ENCODE measurements at regions not wholly inside any gene's neighbourhood (a gene's known extent, or its start where the extent isn't known, plus 50 kb on each side); places are given as distances from the start of the nearest gene placed in this dataset.

DNA sequence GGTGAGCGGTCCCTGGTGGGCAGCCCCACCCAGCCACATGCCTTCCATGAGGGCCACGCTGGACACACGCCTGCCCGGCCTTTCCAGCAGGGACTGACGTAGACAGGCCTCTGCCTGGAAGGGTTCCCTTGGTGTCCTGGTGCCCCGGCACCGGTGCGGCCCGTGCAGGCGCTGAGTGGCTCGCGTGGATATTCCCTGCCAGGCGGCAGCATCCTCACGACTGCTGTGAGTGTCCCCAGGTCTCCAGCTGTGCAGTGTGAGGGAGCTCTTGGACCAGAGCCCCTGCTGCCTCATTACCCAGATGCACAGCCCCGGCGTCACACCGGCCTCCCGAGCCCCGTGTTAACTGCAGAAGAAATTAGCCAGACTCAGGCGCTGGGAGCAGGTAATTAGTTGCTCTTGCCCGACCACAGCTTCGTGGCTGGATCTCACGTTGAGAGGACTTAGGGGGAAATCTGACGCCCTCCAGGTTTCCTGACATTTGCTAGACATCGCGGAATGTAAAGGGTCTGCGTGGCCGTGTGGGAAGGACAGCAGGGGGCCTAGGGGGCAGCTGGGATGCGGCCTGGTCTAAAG, 1196.3 kb downstream of the BRD1 start:
- no peaks in the 10 kb centered on the region for H3F3A ChIP-seq (ENCODE audit: insufficient read depth)
- H3K4me3 ChIP-seq: no peak overlapping the region
- no peaks in the 10 kb centered on the region for H3K9me3 ChIP-seq (ENCODE audit: low read depth)
- 64 to 71% methylated on average over 28 to 29 of the region's 29 CpGs for WGBS, 2 experiments (ENCODE audit: low coverage in 1 of 2, low lambda C conversion rate in 2 of 2, missing lambda C conversion rate in 2 of 2)
- no peak overlapping the region for H3K27ac ChIP-seq
- H3K79me2 ChIP-seq (ENCODE audit: insufficient read depth): no peaks in the 10 kb centered on the region
- no peaks in the 10 kb centered on the region for H3K4me1 ChIP-seq (ENCODE audit: insufficient read depth)
- no peak for DNase-seq
- no peaks in the 10 kb centered on the region for H3K27me3 ChIP-seq (replicated peaks; ENCODE audit: insufficient read depth)
- no peak overlapping the region for H3K9ac ChIP-seq
- no peaks in the 10 kb centered on the region for H3K36me3 ChIP-seq (ENCODE audit: low read depth)
- no peaks in the 10 kb centered on the region for H4K20me1 ChIP-seq (ENCODE audit: insufficient read depth)
- TF ChIP-seq EZH2 (IDR thresholded peaks at IDR 0.05; ENCODE audit: insufficient read depth, poor library complexity, severe bottlenecking): no peak
- no peak for TF ChIP-seq EZH2phosphoT487 (IDR thresholded peaks at IDR 0.05; ENCODE audit: insufficient read depth, low read depth)
- no peaks in the 10 kb centered on the region for H3K9me2 ChIP-seq (ENCODE audit: insufficient read depth)
- in situ Hi-C loops (cut with MboI): no loop called here
- H3K4me2 ChIP-seq (ENCODE audit: unreplicated experiment): no peak overlapping the region
- H2AFZ ChIP-seq: no peak overlapping the region

DNA sequence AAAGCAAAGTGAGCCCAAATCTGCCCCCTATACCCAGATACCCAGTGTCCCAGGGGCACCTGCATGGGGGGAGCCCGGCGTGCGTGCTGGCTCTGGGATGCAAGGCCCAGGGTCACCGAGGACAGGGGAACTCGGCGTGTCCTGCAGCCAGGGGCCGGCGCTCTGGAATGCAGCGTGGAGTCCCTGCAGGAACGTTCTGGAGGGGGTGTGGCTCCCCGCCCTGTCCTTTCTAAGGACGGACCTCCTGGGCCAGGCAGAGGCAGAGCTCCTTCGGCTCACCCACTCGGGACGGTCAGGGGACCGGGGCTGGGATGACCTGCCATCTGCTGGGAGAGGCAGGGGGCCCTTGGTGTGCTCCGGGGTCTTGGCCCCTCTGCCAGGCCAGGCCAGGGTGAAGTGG, 1196.8 kb downstream of the BRD1 start:
- H3K9me3 ChIP-seq (ENCODE audit: low read depth): no peaks in the 10 kb centered on the region
- no peak overlapping the region for H3K27ac ChIP-seq
- in situ Hi-C loops (cut with MboI): no loop called here
- H2AFZ ChIP-seq: no peak overlapping the region
- no peaks in the 10 kb centered on the region for H3K27me3 ChIP-seq (replicated peaks; ENCODE audit: insufficient read depth)
- WGBS, 2 experiments (ENCODE audit: low coverage in 1 of 2, low lambda C conversion rate in 2 of 2, missing lambda C conversion rate in 2 of 2): 65 to 77% methylated on average over 16 of the region's 17 CpGs
- no peaks in the 10 kb centered on the region for H3K79me2 ChIP-seq (ENCODE audit: insufficient read depth)
- no peaks in the 10 kb centered on the region for H3K4me1 ChIP-seq (ENCODE audit: insufficient read depth)
- H3K36me3 ChIP-seq (ENCODE audit: low read depth): no peaks in the 10 kb centered on the region
- no peak for DNase-seq
- no peaks in the 10 kb centered on the region for H3K9me2 ChIP-seq (ENCODE audit: insufficient read depth)
- H3F3A ChIP-seq (ENCODE audit: insufficient read depth): no peaks in the 10 kb centered on the region
- H4K20me1 ChIP-seq (ENCODE audit: insufficient read depth): no peaks in the 10 kb centered on the region
- H3K9ac ChIP-seq: no peak overlapping the region
- H3K4me3 ChIP-seq: no peak overlapping the region
- H3K4me2 ChIP-seq (ENCODE audit: unreplicated experiment): no peak overlapping the region
- TF ChIP-seq EZH2phosphoT487 (IDR thresholded peaks at IDR 0.05; ENCODE audit: insufficient read depth, low read depth) (no peak), EZH2 (IDR thresholded peaks at IDR 0.05; ENCODE audit: insufficient read depth, poor library complexity, severe bottlenecking) (no peak)

DNA sequence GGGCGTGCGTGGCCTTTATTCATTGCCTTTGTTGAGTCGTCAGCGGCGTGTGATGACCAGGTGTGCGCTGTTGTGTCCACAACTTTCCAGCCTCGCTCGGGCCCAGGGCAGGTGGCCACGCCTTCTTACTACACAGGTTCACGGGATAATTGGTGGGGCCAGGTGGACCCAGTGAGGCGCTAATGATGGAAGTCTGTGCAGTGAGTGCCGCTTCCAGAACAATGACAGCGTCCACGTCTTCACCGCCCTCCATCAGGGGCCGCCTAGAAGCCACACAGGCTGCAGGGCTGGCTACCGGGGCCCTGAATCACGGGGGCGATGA, 1197.3 kb downstream of the BRD1 start:
- DNase-seq: no peak
- no peaks in the 10 kb centered on the region for H3K9me2 ChIP-seq (ENCODE audit: insufficient read depth)

DNA sequence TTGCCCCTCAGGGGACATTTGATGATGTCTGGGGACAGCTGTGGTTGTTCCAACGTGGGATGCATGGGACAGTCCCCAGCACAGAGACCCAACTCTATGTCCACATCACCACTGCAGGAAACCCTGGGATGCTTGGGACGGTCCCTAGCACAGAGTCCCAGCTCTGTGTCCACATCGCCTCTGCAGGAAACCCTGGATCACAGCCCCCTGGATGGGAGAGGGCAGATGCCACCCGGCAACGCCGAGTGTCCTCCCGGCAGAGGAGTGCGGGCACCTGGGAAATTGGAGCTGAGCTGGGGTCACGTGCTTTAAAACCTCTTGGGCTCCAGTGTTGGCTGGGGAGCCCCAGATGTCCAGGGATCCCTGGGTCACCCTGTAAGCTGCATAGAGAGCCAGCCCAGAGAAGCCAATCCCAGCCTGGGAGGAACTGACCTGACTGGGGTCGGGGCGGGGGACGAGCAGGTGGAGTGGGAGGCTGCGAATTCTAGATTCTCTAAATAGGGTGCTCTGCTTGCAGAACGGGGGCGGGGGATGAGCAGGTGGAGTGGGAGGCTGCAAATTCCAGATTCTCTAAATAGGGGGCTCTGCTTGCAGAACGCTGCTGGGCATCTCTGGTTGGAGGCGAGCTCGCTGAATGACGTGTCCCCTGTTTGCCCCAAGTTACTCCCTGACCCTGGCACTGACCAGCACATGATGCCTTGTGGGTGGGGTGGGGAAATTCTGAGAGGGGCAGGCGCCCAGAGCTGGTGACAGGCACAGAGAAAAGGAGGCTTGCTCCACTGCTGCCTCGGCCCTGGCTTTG, 1197.8 kb downstream of the BRD1 start:
- Histone ChIP-seq H3K9me2 (ENCODE audit: insufficient read depth) (no peaks in the 10 kb centered on the region), H4K20me1 (ENCODE audit: insufficient read depth) (no peaks in the 10 kb centered on the region), H3K79me2 (ENCODE audit: insufficient read depth) (no peaks in the 10 kb centered on the region), H3K36me3 (ENCODE audit: low read depth) (no peaks in the 10 kb centered on the region), H3K4me3 (no peak overlapping the region), H3K4me1 (ENCODE audit: insufficient read depth) (no peaks in the 10 kb centered on the region), H3K9me3 (ENCODE audit: low read depth) (no peaks in the 10 kb centered on the region), H3K4me2 (ENCODE audit: unreplicated experiment) (no peak overlapping the region), H2AFZ (no peak overlapping the region), H3F3A (ENCODE audit: insufficient read depth) (no peaks in the 10 kb centered on the region), H3K27ac (no peak overlapping the region), H3K27me3 (replicated peaks; ENCODE audit: insufficient read depth) (no peaks in the 10 kb centered on the region), H3K9ac (no peak overlapping the region)
- no peak for DNase-seq
- no peak for TF ChIP-seq EZH2phosphoT487 (IDR thresholded peaks at IDR 0.05; ENCODE audit: insufficient read depth, low read depth)
- TF ChIP-seq EZH2 (IDR thresholded peaks at IDR 0.05; ENCODE audit: insufficient read depth, poor library complexity, severe bottlenecking): no peak
- 66 to 75% methylated on average over 18 to 21 of the region's 21 CpGs for WGBS, 2 experiments (ENCODE audit: low coverage in 1 of 2, low lambda C conversion rate in 2 of 2, missing lambda C conversion rate in 2 of 2)
- in situ Hi-C loops (cut with MboI): no loop called here

More for the DNA sequence above, 1197.3 kb downstream of the BRD1 start:
- H3F3A ChIP-seq (ENCODE audit: insufficient read depth): no peaks in the 10 kb centered on the region
- in situ Hi-C loops (cut with MboI): no loop called here
- no peaks in the 10 kb centered on the region for H3K4me1 ChIP-seq (ENCODE audit: insufficient read depth)
- no peaks in the 10 kb centered on the region for H3K79me2 ChIP-seq (ENCODE audit: insufficient read depth)
- no peak overlapping the region for H3K4me3 ChIP-seq
- no peaks in the 10 kb centered on the region for H4K20me1 ChIP-seq (ENCODE audit: insufficient read depth)
- H3K27ac ChIP-seq: no peak overlapping the region
- no peaks in the 10 kb centered on the region for H3K9me3 ChIP-seq (ENCODE audit: low read depth)
- H3K4me2 ChIP-seq (ENCODE audit: unreplicated experiment): no peak overlapping the region
- no peak overlapping the region for H3K9ac ChIP-seq
- no peaks in the 10 kb centered on the region for H3K27me3 ChIP-seq (replicated peaks; ENCODE audit: insufficient read depth)
- no peak for TF ChIP-seq EZH2phosphoT487 (IDR thresholded peaks at IDR 0.05; ENCODE audit: insufficient read depth, low read depth)
- TF ChIP-seq EZH2 (IDR thresholded peaks at IDR 0.05; ENCODE audit: insufficient read depth, poor library complexity, severe bottlenecking): no peak
- H3K36me3 ChIP-seq (ENCODE audit: low read depth): no peaks in the 10 kb centered on the region
- WGBS, 2 experiments (ENCODE audit: low coverage in 1 of 2, low lambda C conversion rate in 2 of 2, missing lambda C conversion rate in 2 of 2): 78 to 81% methylated on average over 19 of the region's 19 CpGs
- H2AFZ ChIP-seq: no peak overlapping the region
